Neural progenitor cell (in vitro differentiated cells): ENCODE measurements at regions not wholly inside any gene's neighbourhood (a gene's known extent, or its start where the extent isn't known, plus 50 kb on each side); places are given as distances from the start of the nearest gene placed in this dataset.

Experiments used
- CTCF ChIP-seq: fragments of 200-600 bp; sonication (generic); IDR thresholded peaks from 2 replicates; pipeline ENCODE4 v1.5.1; 2017; ENCODE audit warnings: antibody characterized with exemption, mild to moderate bottlenecking
- EZH2 ChIP-seq: fragments of 200-600 bp; sonication (generic); IDR thresholded peaks from 2 replicates; pipeline ENCODE4 v1.6.1; 2017; ENCODE audit warnings: antibody characterized with exemption, mild to moderate bottlenecking, moderate library complexity
- EZH2phosphoT487 ChIP-seq: fragments of 200-600 bp; sonication (generic); IDR thresholded peaks from 2 replicates; pipeline ENCODE4 v1.6.1; 2017; ENCODE audit warnings: antibody characterized with exemption

- no peak for TF ChIP-seq CTCF
- TF ChIP-seq EZH2 = no peak
- TF ChIP-seq EZH2phosphoT487 = no peak
These were observed 233.2 kb upstream of the AUTS2 start for GRCh38 chr7:69364813-69365643.
